ENCODE measurements at regions not wholly inside any gene's neighbourhood (a gene's known extent, or its start where the extent isn't known, plus 50 kb on each side); places are given as distances from the start of the nearest gene placed in this dataset.

DNA sequence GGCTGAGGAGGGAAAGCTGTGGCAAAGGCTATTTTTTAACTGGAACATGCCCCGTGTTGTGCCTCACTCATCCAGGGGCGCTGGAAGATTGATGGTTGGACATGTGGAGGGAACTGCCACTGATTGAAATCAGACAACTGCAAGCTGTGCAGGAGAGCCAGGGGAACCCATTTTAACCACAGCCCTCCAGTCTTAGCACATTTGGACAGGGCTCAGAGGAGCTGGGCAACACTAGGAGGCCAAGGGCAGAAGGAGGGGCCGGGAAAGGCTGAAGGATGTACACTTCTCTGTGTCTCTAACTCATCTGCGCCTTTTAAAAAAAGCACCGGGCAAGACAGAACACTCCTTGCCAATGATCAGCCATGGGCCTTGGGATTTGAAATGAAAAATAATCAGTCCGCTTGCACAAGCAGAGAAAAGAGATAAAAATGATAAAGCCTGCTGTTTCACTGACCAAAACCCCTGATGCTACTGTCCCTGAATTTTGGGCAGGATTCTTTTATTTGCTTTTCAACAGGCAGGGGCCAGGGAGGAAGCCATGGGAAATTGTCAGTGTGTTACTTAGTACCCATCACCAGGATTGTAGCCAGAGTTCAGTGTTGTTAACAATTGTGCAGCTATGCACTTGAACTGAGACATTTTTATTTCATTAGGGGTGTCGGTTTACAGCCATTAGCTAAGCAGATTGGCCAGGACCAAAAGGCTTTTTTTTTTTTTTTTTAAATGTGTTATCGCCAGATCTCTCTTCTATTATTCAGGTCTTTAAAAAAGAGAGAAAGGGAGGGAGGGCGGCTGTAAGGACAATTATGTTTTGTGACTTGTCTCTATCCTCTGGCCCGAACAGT is 109.3 kb upstream of the EYA4 start (continued):
- peak; percentile 10; the same call in 1 of the 2 replicates for TF ChIP-seq RCOR1 (IDR thresholded peaks at IDR 0.05; ENCODE audit: low read length)
- peak; percentile 63 for TF ChIP-seq GATA2 (CRISPR knock-in tag; IDR thresholded peaks at IDR 0.05)
- no peak for TF ChIP-seq SMC3 (IDR thresholded peaks at IDR 0.05; ENCODE audit: low read depth, low read length)
- TF ChIP-seq TAF1 (IDR thresholded peaks at IDR 0.05; ENCODE audit: borderline replicate concordance, low read depth, low read length), result 0 out of 2 replicates have a peak, but pooled peaks have one; percentile 3
- TF ChIP-seq SIN3A (IDR thresholded peaks at IDR 0.05; ENCODE audit: borderline replicate concordance, low read depth, low read length), result no peak
- TF ChIP-seq YY1 (IDR thresholded peaks at IDR 0.05; ENCODE audit: low read depth), result no peak
- TF ChIP-seq, protein P1, sequence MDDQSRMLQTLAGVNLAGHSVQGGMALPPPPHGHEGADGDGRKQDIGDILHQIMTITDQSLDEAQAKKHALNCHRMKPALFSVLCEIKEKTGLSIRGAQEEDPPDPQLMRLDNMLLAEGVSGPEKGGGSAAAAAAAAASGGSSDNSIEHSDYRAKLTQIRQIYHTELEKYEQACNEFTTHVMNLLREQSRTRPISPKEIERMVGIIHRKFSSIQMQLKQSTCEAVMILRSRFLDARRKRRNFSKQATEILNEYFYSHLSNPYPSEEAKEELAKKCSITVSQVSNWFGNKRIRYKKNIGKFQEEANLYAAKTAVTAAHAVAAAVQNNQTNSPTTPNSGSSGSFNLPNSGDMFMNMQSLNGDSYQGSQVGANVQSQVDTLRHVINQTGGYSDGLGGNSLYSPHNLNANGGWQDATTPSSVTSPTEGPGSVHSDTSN (IDR thresholded peaks at IDR 0.05), result peak; percentile 18; the same call in 1 of the 2 replicates
- no peak for TF ChIP-seq GABPA (IDR thresholded peaks at IDR 0.05; ENCODE audit: low read depth)
- TF ChIP-seq, protein P2, sequence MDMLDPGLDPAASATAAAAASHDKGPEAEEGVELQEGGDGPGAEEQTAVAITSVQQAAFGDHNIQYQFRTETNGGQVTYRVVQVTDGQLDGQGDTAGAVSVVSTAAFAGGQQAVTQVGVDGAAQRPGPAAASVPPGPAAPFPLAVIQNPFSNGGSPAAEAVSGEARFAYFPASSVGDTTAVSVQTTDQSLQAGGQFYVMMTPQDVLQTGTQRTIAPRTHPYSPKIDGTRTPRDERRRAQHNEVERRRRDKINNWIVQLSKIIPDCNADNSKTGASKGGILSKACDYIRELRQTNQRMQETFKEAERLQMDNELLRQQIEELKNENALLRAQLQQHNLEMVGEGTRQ (IDR thresholded peaks at IDR 0.05; ENCODE audit: borderline replicate concordance, low read depth, low read length), result no peak

DNA sequence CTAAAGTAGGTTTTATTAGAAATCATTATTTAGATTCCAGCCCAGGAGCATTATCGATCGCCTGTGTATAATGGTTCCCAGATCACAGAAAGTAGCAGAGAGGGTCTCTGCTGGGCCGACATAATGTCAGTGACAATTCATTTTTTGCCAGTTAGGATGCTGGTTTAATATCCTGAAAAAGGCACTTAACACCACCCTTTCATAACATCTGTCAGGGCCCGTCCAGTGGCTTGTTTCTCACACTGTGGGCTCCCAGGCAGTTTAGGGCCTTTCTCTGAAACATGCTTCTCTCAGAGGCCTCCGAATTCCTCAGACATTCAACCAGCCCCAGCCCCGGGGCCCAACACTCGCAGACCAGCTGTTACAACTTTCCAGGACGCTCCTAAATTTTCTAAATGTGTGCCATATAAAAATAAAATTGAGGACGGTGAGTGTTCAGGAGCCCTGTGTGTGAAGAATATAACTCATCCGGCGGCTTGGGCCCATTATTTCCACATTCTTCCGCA is 108.6 kb upstream of the EYA4 start:
- no peaks in the 10 kb centered on the region for H3K9me2 ChIP-seq
- no peaks in the 10 kb centered on the region for H3K27me3 ChIP-seq (ENCODE audit: insufficient read depth)
- 59% methylated on average over 12 of the region's 12 CpGs for WGBS (ENCODE audit: low lambda C conversion rate)
- no peak overlapping the region for H3K4me2 ChIP-seq
- H3K36me3 ChIP-seq (replicated peaks in 1 of 2; ENCODE audit: control insufficient read depth in 1 of 2, insufficient read depth in 2 of 2, low read length in 1 of 2), result no peaks in the 10 kb centered on the region
- H3K79me2 ChIP-seq (ENCODE audit: insufficient read depth), result no peaks in the 10 kb centered on the region
- no peak overlapping the region for H3K9ac ChIP-seq
- peak overlapping the region; percentile 67 for H2AFZ ChIP-seq (ENCODE audit: low read depth)
- peak; percentile 11 for DNase-seq
- peaks cover 0 to 22% of the 10 kb centered on the region in 2 experiments; a peak in 3 of 4 replicates for H3K4me1 ChIP-seq (ENCODE audit: control insufficient read depth in 1 of 2, insufficient read depth in 2 of 2, low read depth in 1 of 2, low read length in 1 of 2)
- CTCF ChIA-PET, result interaction anchor here (1.2 kb wide), 1 partner anchor 19 kb away, joined by 3 read pairs; no protein-coding TSS in a partner anchor
- no peaks in the 10 kb centered on the region for H3F3A ChIP-seq (replicated peaks; ENCODE audit: insufficient read depth)
- POLR2A ChIA-PET, result no interaction called here
- no peak overlapping the region for H3K4me3 ChIP-seq (ENCODE audit: low read depth in 2 of 2, low read length in 1 of 2)
- no peaks in the 10 kb centered on the region for H4K20me1 ChIP-seq (ENCODE audit: insufficient read depth)
- H3K9me3 ChIP-seq, result no peaks in the 10 kb centered on the region
- no peak for TF ChIP-seq SIN3A (IDR thresholded peaks at IDR 0.05; ENCODE audit: borderline replicate concordance, low read depth, low read length)
- TF ChIP-seq, protein P3, sequence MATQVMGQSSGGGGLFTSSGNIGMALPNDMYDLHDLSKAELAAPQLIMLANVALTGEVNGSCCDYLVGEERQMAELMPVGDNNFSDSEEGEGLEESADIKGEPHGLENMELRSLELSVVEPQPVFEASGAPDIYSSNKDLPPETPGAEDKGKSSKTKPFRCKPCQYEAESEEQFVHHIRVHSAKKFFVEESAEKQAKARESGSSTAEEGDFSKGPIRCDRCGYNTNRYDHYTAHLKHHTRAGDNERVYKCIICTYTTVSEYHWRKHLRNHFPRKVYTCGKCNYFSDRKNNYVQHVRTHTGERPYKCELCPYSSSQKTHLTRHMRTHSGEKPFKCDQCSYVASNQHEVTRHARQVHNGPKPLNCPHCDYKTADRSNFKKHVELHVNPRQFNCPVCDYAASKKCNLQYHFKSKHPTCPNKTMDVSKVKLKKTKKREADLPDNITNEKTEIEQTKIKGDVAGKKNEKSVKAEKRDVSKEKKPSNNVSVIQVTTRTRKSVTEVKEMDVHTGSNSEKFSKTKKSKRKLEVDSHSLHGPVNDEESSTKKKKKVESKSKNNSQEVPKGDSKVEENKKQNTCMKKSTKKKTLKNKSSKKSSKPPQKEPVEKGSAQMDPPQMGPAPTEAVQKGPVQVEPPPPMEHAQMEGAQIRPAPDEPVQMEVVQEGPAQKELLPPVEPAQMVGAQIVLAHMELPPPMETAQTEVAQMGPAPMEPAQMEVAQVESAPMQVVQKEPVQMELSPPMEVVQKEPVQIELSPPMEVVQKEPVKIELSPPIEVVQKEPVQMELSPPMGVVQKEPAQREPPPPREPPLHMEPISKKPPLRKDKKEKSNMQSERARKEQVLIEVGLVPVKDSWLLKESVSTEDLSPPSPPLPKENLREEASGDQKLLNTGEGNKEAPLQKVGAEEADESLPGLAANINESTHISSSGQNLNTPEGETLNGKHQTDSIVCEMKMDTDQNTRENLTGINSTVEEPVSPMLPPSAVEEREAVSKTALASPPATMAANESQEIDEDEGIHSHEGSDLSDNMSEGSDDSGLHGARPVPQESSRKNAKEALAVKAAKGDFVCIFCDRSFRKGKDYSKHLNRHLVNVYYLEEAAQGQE (IDR thresholded peaks at IDR 0.05; ENCODE audit: low read depth, low read length), result no peak
- no peak for TF ChIP-seq YY1 (IDR thresholded peaks at IDR 0.05; ENCODE audit: low read depth)
- TF ChIP-seq FOXJ3 (CRISPR knock-in tag; IDR thresholded peaks at IDR 0.05), result no peak
- no peak for TF ChIP-seq MXI1 (IDR thresholded peaks at IDR 0.05; ENCODE audit: low read depth, low read length)
- H3K27ac ChIP-seq (ENCODE audit: low read depth in 2 of 2, low read length in 1 of 2), result peak overlapping the region in 1 of 2 experiments; percentile 85; a peak in 2 of 4 replicates

All from SK-N-SH (cell line).